Epithelial cell of proximal tubule (primary cell): ENCODE measurements at regions not wholly inside any gene's neighbourhood (a gene's known extent, or its start where the extent isn't known, plus 50 kb on each side); places are given as distances from the start of the nearest gene placed in this dataset.
"Not testable (repeated sequence)": the region's sequence is repeated elsewhere in the genome, so short reads cannot be mapped to it uniquely, and the experiment has no call there.

Experiments used
- DNase-seq: peaks from one replicate; pipeline ENCODE4 v3.0.0-alpha.2; 2011; ENCODE audit warnings: low read depth
- H3K4me3 ChIP-seq: 2 replicates; pipeline ENCODE4 v1.5.1; 2011; ENCODE audit warnings: low read depth, mild to moderate bottlenecking, low read length
- CTCF ChIP-seq: conservative IDR thresholded peaks from 2 replicates; pipeline ENCODE4 v1.5.1; 2012; ENCODE audit warnings: low read depth, mild to moderate bottlenecking, low read length

GRCh38 chr5:124612023-124612422, 134.4 kb downstream of the ZNF608 start:
- no peak overlapping the region for H3K4me3 ChIP-seq
- TF ChIP-seq CTCF: no peak
- DNase-seq: no peak

GRCh38 chr5:124611262-124611661, 135.2 kb downstream of the ZNF608 start:
- H3K4me3 ChIP-seq, DNase-seq: not testable (repeated sequence)

- not testable (repeated sequence) for DNase-seq, H3K4me3 ChIP-seq
These were observed 136.8 kb downstream of the ZNF608 start for GRCh38 chr5:124609685-124610084.

GRCh38 chr5:124606543-124606942, 139.9 kb downstream of the ZNF608 start:
- DNase-seq: no peak
- no peak overlapping the region for H3K4me3 ChIP-seq
- no peak for TF ChIP-seq CTCF

GRCh38 chr5:124606093-124606492, 140.3 kb downstream of the ZNF608 start:
- no peak for TF ChIP-seq CTCF
- no peak overlapping the region for H3K4me3 ChIP-seq
- no peak for DNase-seq

- DNase-seq: peak; percentile 25
These were observed 140.9 kb downstream of the ZNF608 start for GRCh38 chr5:124605541-124605940.

GRCh38 chr5:124604419-124604818, 142.0 kb downstream of the ZNF608 start:
- no peak for TF ChIP-seq CTCF
- no peak for DNase-seq
- no peak overlapping the region for H3K4me3 ChIP-seq

More at GRCh38 chr5:124605541-124605940, 140.9 kb downstream of the ZNF608 start:
- H3K4me3 ChIP-seq: no peak overlapping the region
- no peak for TF ChIP-seq CTCF

GRCh38 chr5:124602925-124603650, 143.4 kb downstream of the ZNF608 start:
- no peak overlapping the region for H3K4me3 ChIP-seq
- peak; percentile 16 for DNase-seq
- TF ChIP-seq CTCF: no peak
